HG03196 (cell line): ENCODE measurements at regions not wholly inside any gene's neighbourhood (a gene's known extent, or its start where the extent isn't known, plus 50 kb on each side); places are given as distances from the start of the nearest gene placed in this dataset.

Experiments used
- ATAC-seq: cut with Tn5 transposase; IDR thresholded peaks from one replicate; pipeline ENCODE4 v1.9.1; 2021; ENCODE audit not compliant: unreplicated experiment

- no peak for ATAC-seq
These were observed 337.6 kb downstream of the DHX35 start for GRCh38 chr20:39299783-39300182.

- ATAC-seq = no peak
These were observed 336.7 kb downstream of the DHX35 start for GRCh38 chr20:39298571-39299506.

- no peak for ATAC-seq
These were observed 336.0 kb downstream of the DHX35 start for GRCh38 chr20:39298121-39298520.

- no peak for ATAC-seq
These were observed 333.2 kb downstream of the DHX35 start for GRCh38 chr20:39295301-39295700.

GRCh38 chr20:39294137-39294725 lies 332.1 kb downstream of the DHX35 start:
- no peak for ATAC-seq

GRCh38 chr20:39292193-39292736 lies 330.1 kb downstream of the DHX35 start:
- no peak for ATAC-seq

GRCh38 chr20:39291301-39291700 lies 329.2 kb downstream of the DHX35 start:
- no peak for ATAC-seq

GRCh38 chr20:39290575-39290974 lies 328.4 kb downstream of the DHX35 start:
- ATAC-seq = no peak

GRCh38 chr20:39289831-39290230 lies 327.7 kb downstream of the DHX35 start:
- no peak for ATAC-seq

GRCh38 chr20:39289316-39289715 lies 327.2 kb downstream of the DHX35 start:
- no peak for ATAC-seq

- no peak for ATAC-seq
These were observed 321.3 kb downstream of the DHX35 start for GRCh38 chr20:39283464-39283863.

- no peak for ATAC-seq
These were observed 320.5 kb downstream of the DHX35 start for GRCh38 chr20:39282619-39283092.

GRCh38 chr20:39280875-39281274 lies 318.7 kb downstream of the DHX35 start:
- ATAC-seq = no peak

GRCh38 chr20:39278230-39278788 lies 316.2 kb downstream of the DHX35 start:
- ATAC-seq = no peak

- ATAC-seq = no peak
These were observed 315.0 kb downstream of the DHX35 start for GRCh38 chr20:39277185-39277584.

- no peak for ATAC-seq
These were observed 308.9 kb downstream of the DHX35 start for GRCh38 chr20:39270837-39271604.

- no peak for ATAC-seq
These were observed 307.5 kb downstream of the DHX35 start for GRCh38 chr20:39269493-39270217.

GRCh38 chr20:39268981-39269461 lies 306.9 kb downstream of the DHX35 start:
- no peak for ATAC-seq

- no peak for ATAC-seq
These were observed 306.4 kb downstream of the DHX35 start for GRCh38 chr20:39268491-39268951.

- ATAC-seq = no peak
These were observed 304.8 kb downstream of the DHX35 start for GRCh38 chr20:39266989-39267388.
